Endothelial cell of hepatic sinusoid (primary cell): ENCODE measurements at regions not wholly inside any gene's neighbourhood (a gene's known extent, or its start where the extent isn't known, plus 50 kb on each side); places are given as distances from the start of the nearest gene placed in this dataset.
"Not testable (repeated sequence)": the region's sequence is repeated elsewhere in the genome, so short reads cannot be mapped to it uniquely, and the experiment has no call there.

Experiments used
- in situ Hi-C: cut with HindIII; loops from 2 replicates; pipeline ENCODE4 v1.10.0; 2017; ENCODE audit warnings: low sequenced_read_pairs

DNA sequence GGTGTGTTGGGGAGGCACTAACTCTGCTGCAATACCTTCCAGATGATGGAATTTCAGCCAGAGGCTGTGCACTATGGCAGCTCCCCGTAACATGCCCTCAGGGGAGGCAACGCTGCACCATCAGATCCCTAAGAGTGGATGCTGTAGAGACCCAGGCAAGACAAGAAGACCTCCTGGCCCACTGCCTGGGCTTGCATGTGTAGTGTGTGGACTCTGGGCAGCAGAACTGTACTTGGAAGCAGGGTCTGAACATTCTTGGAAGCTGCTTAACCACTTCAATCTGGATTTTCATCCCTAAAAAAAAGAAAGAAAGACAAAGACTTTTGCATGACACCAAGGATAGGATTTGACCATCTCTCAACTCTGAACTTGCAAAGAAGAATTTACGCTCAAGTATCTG is 297.5 kb upstream of the NRP1 start:
- in situ Hi-C loops: no loop called here

DNA sequence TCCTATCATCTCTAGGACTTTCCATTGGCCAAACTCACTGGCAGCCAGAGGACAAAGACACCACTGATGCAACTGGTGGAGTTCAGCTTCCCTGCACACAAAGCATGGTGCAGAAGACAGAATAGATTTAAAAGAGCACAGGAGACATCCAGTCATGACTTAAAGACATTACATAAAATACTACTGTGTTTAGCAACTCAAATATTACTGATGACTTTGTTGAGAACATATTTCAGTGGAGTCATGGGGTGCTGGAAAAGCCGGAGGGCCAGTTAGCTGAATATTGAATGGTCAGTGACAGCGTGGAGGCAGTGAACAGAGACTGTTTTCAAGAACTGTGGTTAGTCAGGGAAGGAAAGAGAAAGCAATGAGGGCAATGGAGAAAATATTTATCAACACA is 296.3 kb upstream of the NRP1 start:
- in situ Hi-C loops: no loop called here

GRCh38 chr10:33627611-33628010 is 293.1 kb upstream of the NRP1 start:
- in situ Hi-C loops: no loop called here

GRCh38 chr10:33626798-33627466 is 292.5 kb upstream of the NRP1 start:
- in situ Hi-C loops: no loop called here

- in situ Hi-C loops: no loop called here
Measured at GRCh38 chr10:33623669-33624068, 289.2 kb upstream of the NRP1 start.

- in situ Hi-C loops: no loop called here
Measured at GRCh38 chr10:33621101-33621500, 286.6 kb upstream of the NRP1 start.

DNA sequence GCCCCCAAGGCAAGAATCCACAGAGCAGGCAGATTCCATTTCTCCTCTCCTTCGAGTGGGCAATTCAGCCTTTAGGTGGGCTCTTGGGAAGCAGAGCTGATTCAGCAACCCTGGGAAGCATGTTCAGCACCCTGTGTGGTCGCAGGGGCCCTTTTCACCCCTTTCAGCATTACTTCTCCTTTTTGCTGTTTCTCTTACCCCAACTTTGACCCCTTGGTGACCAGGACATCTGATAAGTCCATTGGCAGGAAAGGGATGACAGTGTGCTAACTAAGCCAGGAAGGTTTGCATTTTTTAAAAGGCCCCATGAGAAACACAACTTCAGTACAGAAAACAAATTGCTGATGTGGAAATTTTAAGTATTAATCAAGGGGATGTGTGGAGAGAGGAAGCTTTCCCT is 283.7 kb upstream of the NRP1 start:
- in situ Hi-C loops: no loop called here

GRCh38 chr10:33617381-33618080 is 283.1 kb upstream of the NRP1 start:
- in situ Hi-C loops: no loop called here

- in situ Hi-C loops: no loop called here
Measured at GRCh38 chr10:33616956-33617355, 282.5 kb upstream of the NRP1 start.

- in situ Hi-C loops: no loop called here
Measured at GRCh38 chr10:33612551-33612950, 278.1 kb upstream of the NRP1 start.

DNA sequence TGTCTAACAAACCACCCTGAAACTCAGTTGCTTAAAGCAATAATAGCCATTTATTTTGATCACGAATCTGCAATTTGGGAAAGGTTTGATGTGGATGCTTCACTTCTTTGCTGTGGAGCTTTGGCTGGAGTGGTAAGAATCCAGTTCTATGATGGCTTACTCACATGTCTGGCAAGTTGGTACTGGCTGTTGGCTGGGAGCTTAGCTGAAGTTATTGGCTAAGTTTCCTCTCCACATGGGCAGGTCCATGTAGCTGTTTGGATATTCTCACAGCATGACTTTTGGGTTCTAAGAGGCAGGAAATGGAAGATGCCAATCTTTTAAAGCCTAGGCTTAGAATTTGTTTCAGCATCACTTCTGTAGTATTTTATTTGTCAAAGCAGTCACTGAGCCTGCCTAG is 277.6 kb upstream of the NRP1 start:
- in situ Hi-C loops: no loop called here

DNA sequence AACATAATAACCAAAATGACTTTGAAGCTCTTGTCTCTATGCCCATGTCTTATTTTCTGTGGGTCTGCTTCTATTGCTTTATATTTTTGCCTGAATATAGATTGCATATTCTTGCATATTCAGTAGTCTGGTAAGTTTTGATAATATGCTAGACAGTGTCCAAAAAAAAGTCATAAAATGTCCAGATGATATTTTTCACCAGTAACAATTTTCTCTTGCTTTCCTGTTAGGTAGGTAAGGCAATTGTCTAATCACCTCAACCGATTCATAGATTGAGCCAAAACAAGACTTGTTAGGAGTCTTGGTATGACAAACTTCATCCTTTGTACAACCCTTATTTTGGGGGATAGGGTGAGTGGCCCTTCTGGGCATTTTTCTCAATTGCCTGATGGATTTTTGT is 277.0 kb upstream of the NRP1 start:
- in situ Hi-C loops: no loop called here

DNA sequence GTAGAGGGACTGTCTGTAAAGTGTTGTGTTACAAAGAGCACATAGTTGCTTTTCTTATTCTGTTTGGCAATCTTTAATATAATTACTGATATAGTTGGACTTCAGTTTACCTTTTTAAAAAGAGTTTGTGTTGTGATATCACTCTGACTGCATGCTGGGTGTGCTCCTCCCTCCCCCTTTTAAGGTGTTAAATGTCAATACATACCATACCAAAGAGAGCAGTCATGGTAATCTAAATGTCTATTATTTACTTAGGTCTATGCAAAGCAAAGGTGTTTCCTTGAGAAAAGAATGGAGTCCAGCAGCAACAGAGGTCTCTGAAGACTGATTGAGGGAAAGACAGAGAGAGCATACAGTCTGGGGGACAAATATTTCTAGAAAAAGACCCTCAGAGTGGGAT is 275.1 kb upstream of the NRP1 start:
- in situ Hi-C loops: no loop called here

- in situ Hi-C loops: no loop called here
Measured at GRCh38 chr10:33602278-33602677, 267.8 kb upstream of the NRP1 start.

GRCh38 chr10:33600381-33600780 is 265.9 kb upstream of the NRP1 start:
- in situ Hi-C loops: no loop called here

- in situ Hi-C loops: no loop called here
Measured at GRCh38 chr10:33596422-33596821, 262.0 kb upstream of the NRP1 start.

DNA sequence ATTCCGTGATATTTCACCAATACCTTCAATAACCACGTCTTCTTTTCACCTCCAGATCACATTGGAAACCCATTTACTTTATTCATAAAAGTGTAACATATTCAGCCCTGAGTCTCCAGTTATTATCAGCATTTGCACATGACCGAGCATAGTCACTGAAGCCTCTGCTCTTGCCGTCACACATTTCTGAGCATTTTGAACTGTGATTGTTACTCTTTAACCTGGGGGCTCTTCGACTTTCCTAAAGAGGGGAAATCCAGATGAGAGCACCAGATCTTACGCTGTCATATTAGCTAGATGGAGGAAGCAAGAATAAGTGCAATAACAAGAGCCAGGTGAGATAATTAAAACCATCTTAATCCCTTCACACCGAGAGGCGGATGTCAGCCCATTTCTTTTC is 260.0 kb upstream of the NRP1 start:
- in situ Hi-C loops: no loop called here

- in situ Hi-C loops: no loop called here
Measured at GRCh38 chr10:33588974-33589600, 254.6 kb upstream of the NRP1 start.

GRCh38 chr10:33584596-33584995 is 250.1 kb upstream of the NRP1 start:
- in situ Hi-C loops: not testable (repeated sequence)

DNA sequence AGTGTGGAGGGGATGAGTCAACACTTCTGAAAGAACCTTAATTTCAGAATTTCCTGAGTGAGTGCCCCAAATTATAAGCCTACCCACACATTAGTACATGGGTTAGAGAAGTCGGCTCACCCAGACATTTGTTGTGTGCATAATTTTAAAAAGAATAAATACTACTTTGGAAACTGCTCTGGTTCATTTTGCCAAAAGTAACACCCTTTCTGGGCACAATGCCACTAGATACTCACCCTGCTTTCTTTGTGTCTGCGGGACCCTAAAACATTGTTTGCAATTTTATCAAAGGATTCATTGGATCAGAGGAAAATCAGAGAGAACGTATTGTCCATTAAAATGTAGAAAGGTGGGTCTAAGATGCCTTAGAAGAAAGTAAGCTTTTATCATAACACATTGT is 245.5 kb upstream of the NRP1 start:
- in situ Hi-C loops: no loop called here

GRCh38 chr10:33573606-33574005 is 239.1 kb upstream of the NRP1 start:
- in situ Hi-C loops: no loop called here

DNA sequence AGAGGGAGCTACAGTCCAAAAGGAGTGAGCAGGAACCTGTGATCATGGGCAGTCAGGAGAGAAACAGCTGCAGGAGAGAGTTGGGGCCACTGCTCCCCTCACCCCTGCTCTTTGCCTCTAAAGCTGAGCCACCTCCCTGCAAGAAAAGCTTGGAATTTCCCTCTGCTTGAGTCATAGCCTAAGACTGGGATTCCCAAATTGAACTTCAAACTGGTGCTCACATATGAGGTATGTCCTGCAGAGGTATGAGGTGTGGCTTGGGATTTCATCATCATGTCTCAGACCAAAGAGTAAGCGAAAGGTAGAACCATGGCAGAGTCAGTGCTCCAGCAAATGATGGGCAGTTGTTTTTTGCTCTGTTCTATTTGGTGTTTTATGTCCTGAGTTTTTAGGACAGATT is 237.1 kb upstream of the NRP1 start:
- in situ Hi-C loops: no loop called here
